HG02870 (cell line): ENCODE measurements at regions not wholly inside any gene's neighbourhood (a gene's known extent, or its start where the extent isn't known, plus 50 kb on each side); places are given as distances from the start of the nearest gene placed in this dataset.
A peak's percentile ranks its signal among the peaks of the same experiment; 100 is the strongest.

Experiments used
- ATAC-seq: cut with Tn5 transposase; IDR thresholded peaks from one replicate; pipeline ENCODE4 v1.9.1; 2021; ENCODE audit warnings: mild to moderate bottlenecking, moderate library complexity; ENCODE audit not compliant: unreplicated experiment

DNA sequence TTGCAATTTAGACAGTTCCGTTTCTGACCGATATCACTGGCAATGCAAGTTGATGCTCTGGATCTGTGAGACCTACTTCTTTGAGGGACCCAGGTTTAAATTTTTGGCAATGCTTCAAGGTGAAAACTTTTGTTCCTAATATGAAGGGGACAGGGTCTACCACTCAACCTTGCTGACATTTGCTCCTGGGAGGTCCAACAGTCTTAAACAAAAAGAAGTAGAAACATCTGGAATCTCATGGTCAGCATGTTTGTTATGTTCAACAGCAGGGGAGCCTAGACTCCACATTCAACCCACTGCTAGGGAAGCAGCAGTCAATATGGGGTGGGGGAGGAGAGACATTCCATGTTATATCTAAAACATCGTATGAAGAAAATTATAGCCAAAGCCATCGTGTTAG, 196.4 kb downstream of the SIM1 start:
- no peak for ATAC-seq

DNA sequence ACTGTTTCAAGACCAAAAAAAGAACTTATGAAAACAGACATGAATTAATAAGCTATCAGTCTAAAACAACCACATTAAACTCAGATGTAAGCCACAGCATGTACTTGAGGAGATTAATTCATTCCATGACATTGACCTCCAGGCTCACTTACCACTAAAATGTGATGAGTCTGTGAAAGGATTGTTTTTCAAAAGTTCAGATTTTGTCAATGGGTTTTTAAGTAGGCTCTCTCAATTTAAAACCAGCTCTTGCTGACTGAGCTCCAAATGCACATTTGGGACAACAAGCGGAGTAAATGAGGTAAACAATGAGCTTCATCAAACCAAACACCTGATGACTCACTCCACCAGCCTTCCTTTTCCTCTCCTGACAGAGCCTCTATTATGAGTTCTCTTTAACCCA, 197.0 kb downstream of the SIM1 start:
- no peak for ATAC-seq

DNA sequence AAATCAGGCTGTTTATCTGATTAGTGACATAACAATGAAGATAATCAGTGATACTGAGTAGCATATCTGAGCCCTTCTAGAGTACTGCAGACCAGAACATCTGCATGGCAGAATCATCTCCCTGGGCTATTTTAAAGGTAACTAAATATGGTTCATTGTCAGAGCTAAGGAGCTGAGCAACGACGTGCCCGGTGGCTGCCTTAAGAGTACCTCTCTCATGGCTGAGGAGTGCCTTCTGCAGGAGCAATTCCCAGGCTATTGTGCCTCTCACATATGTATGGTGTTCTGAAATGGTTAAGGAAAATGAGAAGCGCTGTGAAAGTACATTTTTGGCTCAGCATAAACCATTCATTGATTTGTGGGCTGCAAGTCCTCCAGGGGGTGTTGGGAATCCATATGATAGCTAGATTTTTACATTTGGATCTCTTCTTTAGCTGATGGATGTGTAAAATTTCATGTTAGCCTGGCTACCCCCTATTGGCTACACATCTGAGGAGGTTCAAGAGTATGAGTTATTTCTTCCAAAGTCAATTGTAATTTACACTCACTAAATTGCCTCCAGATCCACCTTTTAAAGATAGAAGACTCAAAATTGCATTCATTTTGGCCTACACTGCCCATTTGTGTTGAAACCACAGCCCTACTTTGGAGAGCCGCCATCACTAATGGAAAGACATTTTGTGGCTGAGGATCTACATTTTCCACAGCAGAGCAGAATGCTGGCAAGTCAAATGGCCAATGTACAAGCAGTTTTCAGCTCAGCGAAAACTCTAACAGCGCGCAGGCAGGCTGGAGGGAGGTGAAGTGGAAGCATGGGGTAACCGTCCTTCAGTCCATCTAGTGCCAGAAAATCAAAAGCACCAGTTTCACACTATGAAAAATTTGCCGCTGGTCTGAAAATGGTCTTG, 198.0 kb downstream of the SIM1 start:
- ATAC-seq, result no peak

GRCh38 chr6:100262086-100262485, 202.6 kb downstream of the SIM1 start:
- no peak for ATAC-seq

DNA sequence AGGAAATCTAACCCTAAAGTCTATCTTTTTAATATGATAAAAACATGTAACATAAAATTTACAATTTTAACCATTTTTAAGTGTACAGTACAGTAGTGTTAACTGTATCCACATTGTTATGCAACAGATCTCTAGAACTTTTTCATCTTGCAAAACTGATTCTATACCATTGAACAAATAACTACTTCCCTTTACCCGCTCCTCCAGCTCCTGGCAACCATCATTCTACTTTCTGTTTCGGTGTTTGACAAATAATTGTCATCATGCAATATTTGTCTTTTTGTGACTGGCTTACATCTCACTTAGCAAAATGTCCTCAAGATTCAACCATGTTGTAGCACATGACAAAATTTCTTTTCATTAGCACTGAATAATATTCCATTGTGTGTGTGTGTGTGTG, 203.2 kb downstream of the SIM1 start:
- ATAC-seq, result no peak

- ATAC-seq, result no peak
Measured at GRCh38 chr6:100260584-100260983, 204.1 kb downstream of the SIM1 start.

DNA sequence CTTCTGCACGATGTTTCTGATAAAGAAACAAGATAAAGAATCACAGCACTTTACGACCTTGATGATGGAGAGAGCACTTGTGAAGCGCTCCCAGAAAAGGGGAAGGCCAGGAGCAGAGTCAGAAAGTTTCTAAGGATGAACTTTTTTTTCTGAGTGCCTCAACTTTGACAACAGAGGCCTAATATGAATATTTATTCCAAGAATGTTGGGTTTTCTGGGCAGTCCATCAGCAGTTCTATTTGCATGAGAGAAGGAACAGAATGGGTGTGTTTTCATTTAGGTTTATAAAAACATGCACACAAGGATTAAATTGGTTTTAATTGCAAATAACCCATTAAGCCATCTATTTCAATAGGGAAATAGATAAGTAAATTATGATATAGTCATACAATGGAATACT, 204.9 kb downstream of the SIM1 start:
- no peak for ATAC-seq

GRCh38 chr6:100258752-100259151, 206.0 kb downstream of the SIM1 start:
- no peak for ATAC-seq

- ATAC-seq, result peak; percentile 77
Measured at GRCh38 chr6:100257793-100258395, 206.8 kb downstream of the SIM1 start.

- no peak for ATAC-seq
Measured at GRCh38 chr6:100255701-100256100, 209.0 kb downstream of the SIM1 start.

DNA sequence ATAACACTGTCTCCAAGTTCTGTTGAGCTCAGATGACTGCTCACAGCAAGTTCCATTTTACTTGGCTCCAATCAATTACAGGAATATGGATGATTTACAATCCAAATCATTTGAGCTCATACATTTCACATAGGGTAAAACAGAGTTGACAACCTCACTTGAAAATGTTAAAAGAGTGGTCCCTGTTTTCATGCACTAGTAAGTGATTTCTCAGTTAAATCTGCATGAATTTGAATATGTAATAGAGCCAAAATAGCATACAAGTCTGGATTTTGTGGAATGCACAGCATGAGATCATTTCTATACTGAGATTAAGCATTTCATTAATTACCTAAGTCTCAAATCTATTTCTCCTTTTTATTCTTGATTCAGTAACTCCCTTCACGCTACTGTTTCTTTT, 217.6 kb downstream of the SIM1 start:
- no peak for ATAC-seq

GRCh38 chr6:100246206-100246605, 218.5 kb downstream of the SIM1 start:
- no peak for ATAC-seq

DNA sequence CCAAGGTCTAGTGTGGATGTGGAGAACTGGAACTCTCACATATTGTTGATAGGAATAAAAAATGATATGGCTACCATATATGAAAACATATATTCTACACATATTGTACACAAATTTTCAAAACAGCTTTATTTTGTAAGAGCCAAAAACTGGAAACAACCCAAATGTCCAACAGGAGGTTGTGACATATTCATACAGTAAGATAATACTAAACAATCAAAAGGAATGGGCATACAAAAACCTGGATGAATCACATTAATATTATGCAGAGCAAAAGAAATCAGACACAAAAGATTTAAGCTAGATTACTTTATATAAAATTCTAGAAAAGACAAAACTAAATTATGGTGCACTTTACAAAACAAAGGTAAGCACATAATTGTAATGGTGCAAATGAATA, 223.9 kb downstream of the SIM1 start:
- no peak for ATAC-seq

DNA sequence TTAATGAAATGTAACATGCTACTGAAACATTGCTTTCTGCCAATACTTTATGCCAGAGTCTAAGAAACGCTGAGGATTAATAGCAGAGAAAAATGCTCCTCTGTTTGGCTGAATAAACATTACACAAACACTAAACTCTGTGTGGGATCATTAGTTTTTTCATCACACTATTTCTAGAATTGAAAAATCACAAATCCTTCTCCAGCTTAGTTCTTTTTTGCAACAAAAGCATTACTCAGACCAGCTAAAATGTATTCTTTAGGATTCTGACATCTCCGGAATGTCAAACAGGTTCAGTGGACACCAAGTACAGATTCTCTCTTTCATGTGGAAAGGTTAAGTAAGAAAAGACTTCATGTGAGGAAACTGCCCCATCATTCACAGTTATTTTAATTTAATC, 226.9 kb downstream of the SIM1 start:
- no peak for ATAC-seq

- no peak for ATAC-seq
Measured at GRCh38 chr6:100236389-100236788, 228.3 kb downstream of the SIM1 start.

GRCh38 chr6:100235631-100236030, 229.1 kb downstream of the SIM1 start:
- no peak for ATAC-seq

DNA sequence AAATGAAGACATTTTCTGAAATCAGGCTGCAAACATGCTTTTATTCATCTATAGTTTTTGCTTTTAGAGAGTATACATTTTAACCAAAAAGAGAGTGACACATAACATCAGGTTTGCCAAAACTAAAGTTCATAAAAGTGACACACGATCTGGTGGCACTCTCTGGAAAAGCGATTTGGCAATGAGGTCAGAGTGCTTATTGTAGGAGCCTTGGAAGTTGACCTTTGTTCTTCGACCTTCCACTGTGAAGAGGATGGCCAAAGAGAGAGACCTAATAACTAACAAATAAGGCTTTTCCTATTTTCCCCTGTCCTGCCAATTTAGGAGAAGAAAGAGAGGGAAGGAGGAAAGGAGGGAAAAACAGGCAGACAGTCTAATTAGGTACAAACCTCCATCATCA, 230.1 kb downstream of the SIM1 start:
- ATAC-seq, result no peak

DNA sequence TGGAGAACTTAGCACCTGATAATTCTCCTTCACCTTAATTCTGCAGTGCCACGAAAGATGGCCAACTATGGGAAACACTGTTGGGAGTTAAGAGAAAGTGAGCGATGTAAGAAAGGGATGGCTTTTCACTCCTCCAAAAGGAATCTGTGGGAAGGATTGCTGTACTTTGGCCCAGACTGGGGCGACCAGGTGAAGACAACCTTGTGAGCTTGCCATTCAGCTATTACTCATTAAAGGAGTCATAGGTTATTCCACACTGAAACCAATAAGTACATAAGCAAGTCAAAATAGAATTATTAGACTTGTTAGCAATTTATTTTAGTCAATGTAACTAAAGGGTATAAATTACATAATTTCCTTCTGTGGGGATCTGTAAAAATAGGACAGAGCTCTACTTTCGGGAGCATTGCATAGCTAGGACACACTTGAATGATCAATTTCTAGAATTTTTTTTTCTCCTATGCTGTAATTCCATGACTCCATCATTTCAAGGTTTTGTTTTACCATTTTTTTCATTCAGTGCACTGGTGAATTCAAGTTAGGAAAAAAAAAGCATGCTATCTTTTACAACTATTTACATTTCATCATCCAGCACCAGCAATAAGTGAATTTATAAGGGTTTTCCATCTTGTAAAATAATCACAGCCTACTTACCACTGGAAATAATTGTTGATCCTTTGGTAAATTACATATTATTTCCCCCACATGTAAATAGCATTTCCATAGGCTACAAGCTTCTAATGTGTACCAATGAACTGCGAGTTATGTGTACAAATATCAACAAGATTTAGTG, 231.7 kb downstream of the SIM1 start:
- no peak for ATAC-seq

DNA sequence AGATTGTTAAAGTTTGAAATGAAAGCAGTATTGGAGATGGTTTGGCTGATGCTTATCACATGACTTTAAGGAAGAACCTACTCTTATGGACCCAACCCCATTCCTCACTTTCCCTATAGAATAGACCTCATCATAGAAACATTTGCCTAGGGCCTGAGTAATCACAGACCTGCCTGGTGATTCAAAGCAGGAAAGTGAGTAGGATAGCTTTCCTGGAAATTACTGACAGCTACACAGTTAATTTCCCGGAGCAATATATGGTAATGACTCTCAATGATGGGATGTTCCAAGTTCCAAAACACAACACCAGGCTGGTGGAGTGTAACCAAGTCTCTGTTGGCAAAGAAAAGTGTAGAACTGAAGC, 233.8 kb downstream of the SIM1 start:
- ATAC-seq, result no peak

- no peak for ATAC-seq
Measured at GRCh38 chr6:100230115-100230952, 234.4 kb downstream of the SIM1 start.

DNA sequence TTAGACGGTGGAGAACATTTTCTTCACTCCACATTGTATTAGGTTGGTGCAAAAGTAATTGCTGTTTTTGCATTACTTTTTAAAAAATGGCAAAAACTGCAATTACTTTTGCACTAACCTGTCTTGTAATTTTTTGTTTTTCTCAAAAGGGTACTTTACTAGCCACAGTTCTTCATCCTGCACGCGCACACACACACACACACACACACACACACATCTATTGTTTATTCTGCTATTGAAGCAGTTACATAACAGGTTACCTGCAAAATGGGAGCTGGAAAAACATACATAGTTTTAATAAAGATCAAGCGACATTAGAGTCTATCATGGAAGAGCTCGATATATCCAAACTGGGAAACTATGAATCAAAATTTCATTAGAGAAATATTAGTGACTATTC, 235.2 kb downstream of the SIM1 start:
- no peak for ATAC-seq
